H9 (cell line): ENCODE measurements at regions not wholly inside any gene's neighbourhood (a gene's known extent, or its start where the extent isn't known, plus 50 kb on each side); places are given as distances from the start of the nearest gene placed in this dataset.

Experiments used
- DNase-seq: peaks from one replicate; pipeline ENCODE4 v3.0.0-alpha.2; 2017
- H2AFZ ChIP-seq: one replicate; pipeline ENCODE4 v1.6.1; 2013; ENCODE audit warnings: mild to moderate bottlenecking, low read length, control low read depth, moderate library complexity
- H2AK5ac ChIP-seq: 2 replicates; pipeline ENCODE4 v1.6.1; 2013; ENCODE audit warnings: low read length, control low read depth, mixed read lengths; ENCODE audit not compliant: insufficient read length
- H2BK120ac ChIP-seq: one replicate; pipeline ENCODE4 v1.6.1; 2013; ENCODE audit warnings: low read depth, mild to moderate bottlenecking, low read length, control low read depth, inconsistent platforms; ENCODE audit not compliant: poor library complexity, severe bottlenecking
- H2BK12ac ChIP-seq: 2 replicates; pipeline ENCODE4 v1.6.1; 2013; ENCODE audit warnings: low read length, control low read depth, mixed read lengths, low read depth; ENCODE audit not compliant: insufficient read length
- H2BK15ac ChIP-seq: 2 replicates; pipeline ENCODE4 v1.6.1; 2013; ENCODE audit warnings: low read depth, low read length, control low read depth
- H2BK20ac ChIP-seq: one replicate; pipeline ENCODE4 v1.6.1; 2013; ENCODE audit warnings: low read depth, mild to moderate bottlenecking, low read length, control low read depth, inconsistent platforms; ENCODE audit not compliant: poor library complexity, severe bottlenecking
- H2BK5ac ChIP-seq: 2 replicates; pipeline ENCODE4 v1.6.1; 2013; ENCODE audit warnings: low read length, control low read depth, mixed read lengths; ENCODE audit not compliant: insufficient read length
- H3K14ac ChIP-seq: 2 replicates; pipeline ENCODE4 v1.6.1; 2013; ENCODE audit warnings: low read length, control low read depth; ENCODE audit not compliant: insufficient read depth
- H3K18ac ChIP-seq: 2 replicates; pipeline ENCODE4 v1.6.1; 2013; ENCODE audit warnings: low read depth, mild to moderate bottlenecking, mixed read lengths, low read length, control low read depth; ENCODE audit not compliant: insufficient read length
- H3K23ac ChIP-seq: 2 replicates; pipeline ENCODE4 v1.6.1; 2013; ENCODE audit warnings: low read length, control low read depth, mixed read lengths, low read depth; ENCODE audit not compliant: insufficient read length
- H3K23me2 ChIP-seq: 2 replicates; pipeline ENCODE4 v1.6.1; 2013; ENCODE audit warnings: low read depth, mild to moderate bottlenecking, mixed read lengths, low read length, control low read depth; ENCODE audit not compliant: insufficient read length, poor library complexity, severe bottlenecking
- H3K27ac ChIP-seq: 2 replicates; pipeline ENCODE4 v1.5.1; 2013; ENCODE audit warnings: low read length, control low read depth, mixed read lengths, low read depth; ENCODE audit not compliant: insufficient read length
- H3K27me3 ChIP-seq: 2 replicates; pipeline ENCODE4 v1.6.1; 2013; ENCODE audit warnings: low read length, control low read depth, inconsistent platforms; ENCODE audit not compliant: insufficient read depth
- H3K4ac ChIP-seq: 2 replicates; pipeline ENCODE4 v1.6.1; 2013; ENCODE audit warnings: low read depth, mild to moderate bottlenecking, control low read depth, inconsistent platforms, low read length, moderate library complexity
- H3K4me1 ChIP-seq: 2 replicates; pipeline ENCODE4 v1.6.1; 2013; ENCODE audit warnings: low read length, control low read depth, inconsistent platforms; ENCODE audit not compliant: insufficient read depth
- H3K4me2 ChIP-seq: 2 replicates; pipeline ENCODE4 v1.6.1; 2013; ENCODE audit warnings: low read length, control low read depth, mixed read lengths; ENCODE audit not compliant: insufficient read length, insufficient read depth
- H3K56ac ChIP-seq: 2 replicates; pipeline ENCODE4 v1.6.1; 2013; ENCODE audit warnings: low read depth, mild to moderate bottlenecking, mixed read lengths, low read length, control low read depth; ENCODE audit not compliant: insufficient read length
- H3K79me1 ChIP-seq: 2 replicates; pipeline ENCODE4 v1.6.1; 2013; ENCODE audit warnings: low read depth, mild to moderate bottlenecking, moderate library complexity, low read length, control low read depth, inconsistent platforms; ENCODE audit not compliant: insufficient read depth, poor library complexity, severe bottlenecking
- H3K79me2 ChIP-seq: 2 replicates; pipeline ENCODE4 v1.6.1; 2013; ENCODE audit warnings: low read length, control low read depth, inconsistent platforms; ENCODE audit not compliant: insufficient read depth
- H3K9ac ChIP-seq: 2 replicates; pipeline ENCODE4 v1.6.1; 2013; ENCODE audit warnings: low read length, control low read depth, mixed read lengths; ENCODE audit not compliant: insufficient read length; ENCODE audit errors: extremely low read depth
- H3K9me3 ChIP-seq: one replicate; pipeline ENCODE4 v1.6.1; 2013; ENCODE audit warnings: low read depth, low read length, inconsistent platforms; ENCODE audit not compliant: control insufficient read depth
- H3T11ph ChIP-seq: one replicate; pipeline ENCODE4 v1.6.1; 2013; ENCODE audit warnings: mild to moderate bottlenecking, low read length, control low read depth, inconsistent platforms
- H4K20me1 ChIP-seq: one replicate; pipeline ENCODE4 v1.6.1; 2013; ENCODE audit not compliant: control insufficient read depth, insufficient read length, insufficient read depth
- H4K5ac ChIP-seq: 2 replicates; pipeline ENCODE4 v1.6.1; 2013; ENCODE audit warnings: low read depth, mild to moderate bottlenecking, mixed read lengths, low read length, control low read depth; ENCODE audit not compliant: insufficient read length
- H4K8ac ChIP-seq: replicated peaks from 2 replicates; pipeline ENCODE4 v1.6.1; 2013; ENCODE audit warnings: low read length, control low read depth, mixed read lengths, low read depth; ENCODE audit not compliant: insufficient read length
- H4K91ac ChIP-seq: 2 replicates; pipeline ENCODE4 v1.6.1; 2013; ENCODE audit warnings: low read depth, mild to moderate bottlenecking, moderate library complexity, mixed read lengths, low read length, control low read depth; ENCODE audit not compliant: insufficient read length
- H3K27ac Mint-ChIP-seq, 3 experiments: 2 replicates in 2 of 3; 3 replicates in 1 of 3; pipeline ENCODE4 v1.8.0; 2020 to 2021; ENCODE audit warnings: mixed read lengths in 3 of 3, mild to moderate bottlenecking in 1 of 3, moderate library complexity in 1 of 3
- H3K27me3 Mint-ChIP-seq: 2 replicates; pipeline ENCODE4 v1.8.0; 2021; ENCODE audit warnings: low read depth, mild to moderate bottlenecking, moderate library complexity, mixed read lengths
- H3K36me3 Mint-ChIP-seq, 3 experiments: 2 replicates in 2 of 3; 3 replicates in 1 of 3; pipeline ENCODE4 v1.8.0; 2020 to 2021; ENCODE audit warnings: low read depth in 3 of 3, mixed read lengths in 3 of 3; ENCODE audit not compliant: insufficient read depth in 1 of 3
- H3K4me1 Mint-ChIP-seq, 2 experiments: 2 replicates each; pipeline ENCODE4 v1.8.0; 2020; ENCODE audit warnings: mixed read lengths in 2 of 2
- H3K4me3 Mint-ChIP-seq, 2 experiments: 2 replicates in 1 of 2; 3 replicates in 1 of 2; pipeline ENCODE4 v1.8.0; 2020 to 2021; ENCODE audit warnings: mild to moderate bottlenecking in 2 of 2, mixed read lengths in 2 of 2, moderate library complexity in 1 of 2
- H3K9me3 Mint-ChIP-seq, 2 experiments: 2 replicates in 1 of 2; 3 replicates in 1 of 2; pipeline ENCODE4 v1.8.0; 2020; ENCODE audit warnings: mild to moderate bottlenecking in 2 of 2, mixed read lengths in 2 of 2, moderate library complexity in 1 of 2
- CTCF ChIP-seq: fragments of 200-600 bp; sonication (generic); conservative IDR thresholded peaks from 3 replicates; pipeline ENCODE4 v1.8.0; 2021; ENCODE audit warnings: antibody characterized with exemption, mild to moderate bottlenecking
- WGBS: extraction: QIAGEN DNeasy Blood & Tissue Kit; methylation state at CpG from one replicate; pipeline ENCODE4 v1.1.7; 2013; ENCODE audit warnings: missing lambda C conversion rate, low lambda C conversion rate, mixed read lengths; ENCODE audit not compliant: insufficient read length; ENCODE audit errors: extremely low coverage; 5-methylcytosine and 5-hydroxymethylcytosine counted together

GRCh38 chr12:83514372-83514771, 827.7 kb downstream of the TMTC2 start:
- no CpG with 5 or more reads among the region's 1 CpG for WGBS
- H3K4me3 Mint-ChIP-seq, result no peak overlapping the region

More at GRCh38 chr12:83514372-83514771, 827.7 kb downstream of the TMTC2 start:
- Histone ChIP-seq H2BK12ac (no peak overlapping the region), H3K23ac (no peak overlapping the region), H3K56ac (no peak overlapping the region), H3K18ac (no peak overlapping the region), H3K9ac (no peak overlapping the region), H3T11ph (no peak overlapping the region), H2BK5ac (no peak overlapping the region), H4K20me1 (no peaks in the 10 kb centered on the region), H3K4me1 (no peaks in the 10 kb centered on the region), H2AFZ (no peak overlapping the region), H4K5ac (no peak overlapping the region), H4K91ac (no peak overlapping the region), H4K8ac (no peak overlapping the region), H3K4me2 (no peak overlapping the region), H3K27ac (no peak overlapping the region), H2AK5ac (no peak overlapping the region), H3K14ac (no peak overlapping the region), H3K79me1 (no peaks in the 10 kb centered on the region), H3K79me2 (no peaks in the 10 kb centered on the region), H2BK20ac (no peak overlapping the region), H3K23me2 (no peaks in the 10 kb centered on the region), H2BK120ac (no peak overlapping the region), H3K4ac (no peak overlapping the region), H3K27me3 (no peaks in the 10 kb centered on the region), H3K9me3 (no peaks in the 10 kb centered on the region), H2BK15ac (no peak overlapping the region)
- Mint-ChIP-seq H3K27me3 (no peaks in the 10 kb centered on the region), H3K27ac (no peak overlapping the region; a peak in 1 of 7 replicates), H3K9me3 (no peaks in the 10 kb centered on the region; a peak in 1 of 5 replicates), H3K4me1 (peaks cover 5 to 9% of the 10 kb centered on the region in 2 experiments), H3K36me3 (no peaks in the 10 kb centered on the region; a peak in 1 of 7 replicates)
- TF ChIP-seq CTCF, result no peak
- DNase-seq, result no peak
